Activated T-cell treated with anti-CD3 and anti-CD28 coated beads for 4 hours (primary cell): ENCODE measurements at regions not wholly inside any gene's neighbourhood (a gene's known extent, or its start where the extent isn't known, plus 50 kb on each side); places are given as distances from the start of the nearest gene placed in this dataset.
A peak's percentile ranks its signal among the peaks of the same experiment; 100 is the strongest.

Source experiments
- DNase-seq: peaks from one replicate; pipeline ENCODE4 v3.0.0-alpha.2; 2020

GRCh38 chr13:105471673-105472072, 1063.8 kb downstream of the EFNB2 start:
- no peak for DNase-seq

- DNase-seq, result no peak
These were observed 1069.1 kb downstream of the EFNB2 start for GRCh38 chr13:105466376-105466775.

DNA sequence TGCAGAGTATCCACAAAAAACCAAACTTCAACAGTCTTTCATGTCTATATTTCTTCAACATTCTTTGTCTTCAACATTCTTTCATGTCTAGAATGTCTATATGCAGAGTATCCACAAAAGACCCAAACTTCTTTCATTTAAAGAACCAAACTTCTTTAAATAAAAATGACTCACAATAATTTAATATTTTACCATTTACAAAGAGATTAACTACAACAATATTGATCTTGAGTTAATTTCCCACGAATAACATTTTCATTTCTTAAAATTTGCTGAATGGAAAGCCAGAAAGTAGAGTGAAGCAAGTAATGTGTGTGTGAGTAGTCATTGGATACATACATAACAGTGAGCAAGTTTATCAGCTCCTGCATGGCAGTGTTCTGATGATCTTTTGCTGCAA, 1069.7 kb downstream of the EFNB2 start, which contains the start of gene DAOA:
TSS of gene DAOA (plus strand) at position 301 of the 400 bp plus-strand sequence.
- no peak for DNase-seq

DNA sequence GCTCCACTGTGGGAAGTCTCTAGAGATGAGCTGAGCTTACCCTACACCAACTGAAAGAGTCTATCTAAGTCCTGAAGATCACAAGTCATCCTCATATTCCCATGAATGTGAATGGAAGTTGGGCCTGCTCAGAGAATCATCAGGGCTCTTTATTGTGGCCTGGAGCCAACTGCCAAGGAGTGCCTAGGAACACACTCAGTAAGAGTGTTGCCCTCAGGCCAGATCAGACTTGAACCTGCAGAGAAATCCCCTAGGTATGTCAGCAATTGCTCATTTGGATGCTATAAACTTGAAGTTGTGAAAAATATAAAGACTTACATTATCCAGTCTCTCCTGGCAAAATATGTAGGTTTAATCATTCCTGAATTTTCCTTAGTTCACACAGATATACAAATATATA, 1070.2 kb downstream of the EFNB2 start:
- DNase-seq, result no peak

DNA sequence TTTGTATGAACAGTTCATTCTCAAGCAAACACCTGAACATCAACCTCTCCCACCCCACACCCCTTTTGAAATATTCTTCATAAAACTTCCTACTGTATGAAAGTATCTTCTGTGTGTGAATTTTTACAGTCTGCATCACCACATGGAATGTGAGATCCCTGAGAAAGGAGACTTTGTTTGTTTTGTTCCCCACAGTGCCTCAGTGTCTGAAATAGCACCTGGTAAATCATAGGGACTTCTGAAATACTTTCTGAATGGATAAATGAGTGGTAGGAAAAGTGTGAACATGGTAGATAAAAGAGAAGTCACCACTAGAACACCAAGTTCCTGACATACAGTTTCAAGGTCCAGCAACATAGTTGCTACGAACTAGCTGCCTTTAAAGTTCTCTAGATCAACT, 1071.2 kb downstream of the EFNB2 start:
- no peak for DNase-seq

DNA sequence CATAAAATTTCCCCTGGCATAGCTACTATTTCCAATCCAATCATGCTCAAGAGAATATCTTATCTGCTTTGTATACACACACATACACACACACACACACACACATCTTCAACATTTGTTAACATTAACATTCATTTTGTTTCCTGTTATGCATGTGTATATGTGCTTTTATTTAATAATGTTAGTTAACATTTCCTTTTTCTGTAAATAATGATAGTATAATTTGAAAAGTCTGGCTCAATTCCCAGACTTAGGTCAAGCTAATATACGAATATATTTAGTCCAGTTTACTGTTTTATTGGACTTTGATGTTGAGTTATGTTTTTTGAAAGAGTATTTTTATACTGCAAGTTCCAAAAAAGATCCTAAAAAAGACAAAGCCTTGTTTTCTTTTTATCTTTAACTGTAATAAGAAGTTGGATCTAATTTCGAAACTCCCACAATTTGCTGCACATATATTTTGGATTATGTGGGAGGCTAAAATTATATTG, 1072.4 kb downstream of the EFNB2 start:
- DNase-seq, result no peak

DNA sequence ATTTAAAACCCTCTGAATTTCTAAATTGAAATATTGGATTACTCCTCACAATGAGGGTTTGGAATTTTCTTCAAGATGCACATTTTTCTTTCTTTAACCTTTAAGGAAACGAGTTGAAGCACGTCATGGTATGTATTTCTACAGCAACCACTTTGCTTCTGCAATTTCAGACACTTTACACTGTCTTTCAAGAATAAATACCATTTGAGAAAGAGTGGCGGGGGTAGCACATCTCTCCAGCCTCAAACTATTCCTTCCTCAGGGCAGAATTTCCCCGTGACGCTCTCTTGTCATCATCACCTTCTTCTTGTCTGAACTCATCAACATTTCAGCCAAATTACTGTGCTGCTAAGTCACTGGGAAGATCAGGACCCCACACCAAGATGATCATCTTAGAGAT, 1073.4 kb downstream of the EFNB2 start:
- DNase-seq, result no peak

- no peak for DNase-seq
These were observed 1082.6 kb downstream of the EFNB2 start for GRCh38 chr13:105452895-105453294.

GRCh38 chr13:105450784-105451183, 1084.7 kb downstream of the EFNB2 start:
- no peak for DNase-seq

DNA sequence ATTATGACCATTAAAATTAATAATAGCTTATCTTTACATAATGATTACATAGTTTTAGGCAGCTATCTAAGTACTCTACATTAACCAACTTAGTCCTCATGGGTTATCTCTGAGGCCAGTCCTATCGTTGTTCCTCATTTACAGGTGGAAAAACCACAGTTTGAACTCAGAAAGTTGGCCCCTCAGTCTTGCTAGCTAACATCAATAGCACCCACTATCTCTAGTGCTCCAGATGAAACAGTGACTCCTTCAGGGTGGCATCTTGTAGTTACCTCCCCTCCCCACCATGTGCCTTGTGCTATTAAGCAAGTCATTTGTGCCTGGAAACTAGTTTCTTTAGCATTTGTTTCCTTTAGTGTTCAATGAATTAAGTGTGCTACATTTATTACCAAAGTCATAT, 1086.7 kb downstream of the EFNB2 start:
- no peak for DNase-seq

GRCh38 chr13:105446197-105446596, 1089.3 kb downstream of the EFNB2 start:
- no peak for DNase-seq

DNA sequence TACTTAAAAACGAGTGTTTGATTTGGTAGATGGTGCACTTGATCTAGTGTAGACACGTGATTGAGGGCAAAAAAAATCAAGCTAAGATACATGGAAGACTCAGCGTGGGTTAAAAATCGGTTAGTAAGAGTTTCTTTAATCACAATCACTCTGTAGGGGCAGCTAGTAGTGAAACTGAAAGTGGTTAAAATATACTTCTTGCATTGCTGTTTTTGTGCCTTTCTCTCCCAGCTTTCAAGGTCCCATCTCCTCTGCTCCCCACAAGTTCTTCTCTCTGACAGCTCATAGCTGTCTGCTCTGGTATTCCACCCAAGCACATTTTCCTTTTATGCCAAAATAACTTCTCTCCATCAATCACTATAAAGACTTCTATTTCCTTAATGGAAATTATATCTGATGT, 1089.7 kb downstream of the EFNB2 start:
- DNase-seq, result no peak

DNA sequence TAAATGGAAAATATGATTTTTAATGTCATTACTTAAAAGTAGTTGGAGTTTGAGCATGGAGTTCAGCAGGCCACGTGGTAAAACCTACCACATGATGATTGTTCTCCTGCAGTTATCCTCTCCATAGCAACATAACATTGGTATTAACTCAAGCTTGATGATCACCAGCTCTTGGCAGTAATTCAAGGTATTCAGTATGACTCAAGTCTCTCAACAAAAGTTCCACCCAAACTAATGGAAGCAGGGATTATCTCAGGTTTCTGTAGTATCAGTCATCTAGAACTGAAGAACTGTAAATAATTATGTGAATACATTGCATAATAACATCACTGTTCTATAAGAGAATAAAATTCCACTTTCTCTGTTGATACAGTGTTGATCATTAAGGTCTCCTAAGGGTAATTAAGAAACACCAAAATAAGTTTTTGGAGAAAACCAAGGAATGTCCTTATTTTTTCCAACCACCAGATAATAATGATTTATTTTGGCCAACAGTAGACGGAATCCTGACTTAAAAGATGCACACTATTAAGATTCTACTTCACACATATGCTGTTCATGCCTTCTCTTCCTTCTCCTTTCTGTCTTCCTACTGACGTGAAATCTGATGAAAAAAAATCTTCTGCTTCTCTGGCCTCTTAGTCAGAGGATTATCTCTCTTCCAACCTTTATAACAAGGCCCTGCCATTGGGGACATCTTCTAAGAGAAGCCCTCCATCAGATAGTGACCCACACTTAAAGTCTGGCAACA, 1092.3 kb downstream of the EFNB2 start:
- DNase-seq, result no peak

DNA sequence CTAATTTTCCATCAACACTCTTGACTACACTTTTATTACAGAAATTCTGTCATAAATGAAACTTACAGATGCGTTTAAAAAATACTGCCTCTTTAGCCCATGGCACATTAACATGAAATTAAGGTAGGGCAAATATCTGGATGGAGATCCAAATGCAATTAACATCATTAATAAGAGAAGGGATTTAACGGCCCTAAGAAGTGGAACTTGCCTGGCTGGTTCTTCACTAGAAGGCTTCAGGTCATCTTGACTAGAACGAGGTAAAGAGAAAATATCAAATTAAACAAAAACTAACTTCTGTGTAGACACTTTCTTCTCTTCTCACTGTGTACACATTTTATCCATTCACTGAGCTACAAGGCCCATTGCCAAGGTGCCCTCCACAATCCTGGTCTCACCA, 1093.4 kb downstream of the EFNB2 start:
- DNase-seq, result no peak

GRCh38 chr13:105441051-105441750, 1094.3 kb downstream of the EFNB2 start:
- no peak for DNase-seq

- no peak for DNase-seq
These were observed 1098.5 kb downstream of the EFNB2 start for GRCh38 chr13:105436943-105437342.

GRCh38 chr13:105432438-105432837, 1103.0 kb downstream of the EFNB2 start:
- no peak for DNase-seq

- DNase-seq, result no peak
These were observed 1106.7 kb downstream of the EFNB2 start for GRCh38 chr13:105428811-105429210.

GRCh38 chr13:105426441-105426840, 1109.0 kb downstream of the EFNB2 start:
- no peak for DNase-seq

DNA sequence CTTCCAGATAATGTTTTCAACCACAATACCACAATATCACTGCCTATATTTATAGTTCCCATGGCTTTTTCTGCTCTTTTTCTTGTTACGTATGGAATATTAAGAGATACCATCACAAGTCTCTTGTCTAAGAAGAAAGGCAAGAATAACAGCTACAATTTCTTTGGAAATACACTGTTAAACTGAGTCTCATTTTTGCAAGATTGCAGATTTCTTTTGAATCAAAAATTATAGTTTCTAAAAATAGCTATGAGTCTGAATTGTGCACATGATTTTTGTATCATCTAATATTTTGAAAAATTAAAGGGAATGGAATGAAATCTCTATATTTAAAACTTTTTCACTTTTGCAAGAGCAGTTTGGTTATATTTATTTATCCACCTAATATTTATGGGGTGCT, 1120.8 kb downstream of the EFNB2 start:
- DNase-seq, result no peak

GRCh38 chr13:105412171-105412570, 1123.3 kb downstream of the EFNB2 start:
- DNase-seq, result no peak

- DNase-seq, result peak; percentile 1
These were observed 1124.9 kb downstream of the EFNB2 start for GRCh38 chr13:105410602-105411001.

DNA sequence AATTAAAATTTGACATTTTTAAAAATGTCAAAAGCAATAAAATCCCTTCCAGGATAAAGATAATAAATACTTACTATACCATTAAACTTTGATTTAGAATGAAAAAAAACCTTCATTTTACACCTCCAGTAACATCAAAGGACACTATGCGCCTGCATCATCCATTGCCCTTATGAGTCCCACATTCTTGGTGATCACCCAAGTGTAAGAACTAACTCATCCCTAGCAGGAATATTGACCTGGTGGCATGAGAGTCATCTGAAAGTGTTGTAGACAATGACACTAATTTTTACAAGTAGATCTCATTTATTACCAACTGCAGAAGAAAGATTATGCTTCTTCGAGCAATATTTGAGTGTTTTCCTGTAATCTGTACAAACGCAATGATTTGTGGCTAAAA, 1128.9 kb downstream of the EFNB2 start:
- no peak for DNase-seq

GRCh38 chr13:105403086-105403485, 1132.4 kb downstream of the EFNB2 start:
- no peak for DNase-seq
